ENCODE measurements at regions not wholly inside any gene's neighbourhood (a gene's known extent, or its start where the extent isn't known, plus 50 kb on each side); places are given as distances from the start of the nearest gene placed in this dataset.

- peaks cover under 1% of the 10 kb centered on the region for H3K27me3 Mint-ChIP-seq (ENCODE audit: low read depth)
- ChIA-PET CTCF (no interaction called here), POLR2A (no interaction called here)
- DNase-seq (ENCODE audit: low spot score): no peak
- no peak overlapping the region for H3K4me3 Mint-ChIP-seq
- TF ChIP-seq SMAD3 (CRISPR knock-in tag; IDR thresholded peaks at IDR 0.05; ENCODE audit: borderline replicate concordance) (no peak), NFYB (CRISPR knock-in tag; conservative IDR thresholded peaks at IDR 0.05; ENCODE audit: low read depth) (no peak), FOXJ3 (CRISPR knock-in tag; IDR thresholded peaks at IDR 0.05; ENCODE audit: borderline replicate concordance) (no peak), USF1 (CRISPR knock-in tag; IDR thresholded peaks at IDR 0.05) (no peak), ZNF416 (CRISPR knock-in tag; IDR thresholded peaks at IDR 0.05) (no peak), ERG (CRISPR knock-in tag; IDR thresholded peaks at IDR 0.05) (no peak), TCF7 (CRISPR knock-in tag; IDR thresholded peaks at IDR 0.05; ENCODE audit: low read depth) (no peak), ATF6 (CRISPR knock-in tag; IDR thresholded peaks at IDR 0.05) (no peak), PRRX2 (CRISPR knock-in tag; IDR thresholded peaks at IDR 0.05) (no peak), CTCF (IDR thresholded peaks at IDR 0.05) (no peak), ZNF532 (CRISPR knock-in tag; IDR thresholded peaks at IDR 0.05; ENCODE audit: borderline replicate concordance) (no peak), AR (CRISPR knock-in tag; IDR thresholded peaks at IDR 0.05) (no peak), JAZF1 (CRISPR knock-in tag; IDR thresholded peaks at IDR 0.05) (no peak), ZNF263 (CRISPR knock-in tag; IDR thresholded peaks at IDR 0.05; ENCODE audit: low read depth) (no peak), ZNF219 (CRISPR knock-in tag; IDR thresholded peaks at IDR 0.05; ENCODE audit: borderline replicate concordance) (no peak), GRHL2 (CRISPR knock-in tag; IDR thresholded peaks at IDR 0.05; ENCODE audit: insufficient replicate concordance, severe bottlenecking) (no peak), TP53 (CRISPR knock-in tag; IDR thresholded peaks at IDR 0.05) (no peak), NFE2L1 (CRISPR knock-in tag; IDR thresholded peaks at IDR 0.05) (no peak)
- H3K9me3 Mint-ChIP-seq: peaks cover 15% of the 10 kb centered on the region
- H3K27ac Mint-ChIP-seq: no peak overlapping the region
- no peaks in the 10 kb centered on the region for H3K4me1 Mint-ChIP-seq
- H3K36me3 Mint-ChIP-seq: peaks cover 4% of the 10 kb centered on the region; the same call in 1 of the 2 replicates
- ATAC-seq: no peak
These were observed 264.4 kb downstream of the TEX29 start for GRCh38 chr13:111584870-111585269.

Data from WTC11 (cell line).